ENCODE measurements at regions not wholly inside any gene's neighbourhood (a gene's known extent, or its start where the extent isn't known, plus 50 kb on each side); places are given as distances from the start of the nearest gene placed in this dataset.

- H3K79me2 ChIP-seq (ENCODE audit: insufficient read depth, low read length) = no peaks in the 10 kb centered on the region
- H3K4me3 ChIP-seq (replicated peaks in 1 of 2; ENCODE audit: low read depth in 1 of 2, low read length in 2 of 2) = no peak overlapping the region
- no peaks in the 10 kb centered on the region for H3K36me3 ChIP-seq (ENCODE audit: control insufficient read depth in 1 of 2, insufficient read depth in 2 of 2, low read length in 2 of 2)
- no peak overlapping the region for H3K9ac ChIP-seq (ENCODE audit: low read length)
- H2AFZ ChIP-seq (ENCODE audit: low read depth, low read length, poor library complexity, severe bottlenecking) = no peak overlapping the region
- ChIA-PET POLR2A (no interaction called here), CTCF (no interaction called here), RAD21 (ENCODE audit: low non-redundant PET in 1 of 2, low total read pairs in 2 of 2, uncharacterized antibody in 2 of 2, unreplicated experiment in 2 of 2) (no interaction called here)
- intact Hi-C loops (cut with micrococcal nuclease) = no loop called here
- H3K9me3 ChIP-seq (ENCODE audit: control insufficient read depth in 1 of 2, insufficient read depth in 1 of 2, low read depth in 1 of 2, low read length in 2 of 2) = no peaks in the 10 kb centered on the region
- no peak overlapping the region for H3K27ac ChIP-seq (ENCODE audit: low read depth, low read length)
- no peak for DNase-seq (ENCODE audit: low read depth, low spot score)
- no peaks in the 10 kb centered on the region for H3K27me3 ChIP-seq (ENCODE audit: insufficient read depth, low read length)
- no peak for ATAC-seq
- no peaks in the 10 kb centered on the region for H3K9me2 ChIP-seq (ENCODE audit: insufficient read depth)
- no peaks in the 10 kb centered on the region for H4K20me1 ChIP-seq (ENCODE audit: insufficient read depth)
- no TSS peak for BruUV-seq (replicated peaks)
- TF ChIP-seq JUND (IDR thresholded peaks at IDR 0.05) (no peak), ATF3 (IDR thresholded peaks at IDR 0.05) (no peak), EZH2 (IDR thresholded peaks at IDR 0.05) (no peak), TCF7L2 (IDR thresholded peaks at IDR 0.05; ENCODE audit: borderline replicate concordance, extremely low read depth, insufficient read depth, insufficient read length) (no peak), POLR2AphosphoS5 (IDR thresholded peaks at IDR 0.05; ENCODE audit: low read depth, low read length) (no peak), ZNF274 (IDR thresholded peaks at IDR 0.05; ENCODE audit: low read depth, low read length) (no peak), REST (IDR thresholded peaks at IDR 0.05; ENCODE audit: low read depth) (no peak), CBX3 (IDR thresholded peaks at IDR 0.05; ENCODE audit: low read depth) (no peak), SRF (IDR thresholded peaks at IDR 0.05; ENCODE audit: low read depth) (no peak), YY1 (IDR thresholded peaks at IDR 0.05; ENCODE audit: extremely low read depth, insufficient replicate concordance, low read depth, low read length) (no peak), EZH2phosphoT487 (IDR thresholded peaks at IDR 0.05; ENCODE audit: borderline replicate concordance) (no peak)
- TF ChIP-seq, protein P1, sequence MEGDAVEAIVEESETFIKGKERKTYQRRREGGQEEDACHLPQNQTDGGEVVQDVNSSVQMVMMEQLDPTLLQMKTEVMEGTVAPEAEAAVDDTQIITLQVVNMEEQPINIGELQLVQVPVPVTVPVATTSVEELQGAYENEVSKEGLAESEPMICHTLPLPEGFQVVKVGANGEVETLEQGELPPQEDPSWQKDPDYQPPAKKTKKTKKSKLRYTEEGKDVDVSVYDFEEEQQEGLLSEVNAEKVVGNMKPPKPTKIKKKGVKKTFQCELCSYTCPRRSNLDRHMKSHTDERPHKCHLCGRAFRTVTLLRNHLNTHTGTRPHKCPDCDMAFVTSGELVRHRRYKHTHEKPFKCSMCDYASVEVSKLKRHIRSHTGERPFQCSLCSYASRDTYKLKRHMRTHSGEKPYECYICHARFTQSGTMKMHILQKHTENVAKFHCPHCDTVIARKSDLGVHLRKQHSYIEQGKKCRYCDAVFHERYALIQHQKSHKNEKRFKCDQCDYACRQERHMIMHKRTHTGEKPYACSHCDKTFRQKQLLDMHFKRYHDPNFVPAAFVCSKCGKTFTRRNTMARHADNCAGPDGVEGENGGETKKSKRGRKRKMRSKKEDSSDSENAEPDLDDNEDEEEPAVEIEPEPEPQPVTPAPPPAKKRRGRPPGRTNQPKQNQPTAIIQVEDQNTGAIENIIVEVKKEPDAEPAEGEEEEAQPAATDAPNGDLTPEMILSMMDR (IDR thresholded peaks at IDR 0.05 in 2 of 3, conservative IDR thresholded peaks at IDR 0.05 in 1 of 3; ENCODE audit: borderline replicate concordance in 1 of 3, insufficient read depth in 1 of 3, low read depth in 2 of 3, low read length in 2 of 3) = no peak
- TF ChIP-seq, protein P2, sequence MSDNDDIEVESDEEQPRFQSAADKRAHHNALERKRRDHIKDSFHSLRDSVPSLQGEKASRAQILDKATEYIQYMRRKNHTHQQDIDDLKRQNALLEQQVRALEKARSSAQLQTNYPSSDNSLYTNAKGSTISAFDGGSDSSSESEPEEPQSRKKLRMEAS (IDR thresholded peaks at IDR 0.05) = no peak
- no peaks in the 10 kb centered on the region for H3K4me1 ChIP-seq (ENCODE audit: control insufficient read depth in 1 of 2, insufficient read depth in 2 of 2, low read length in 2 of 2)
- no peak overlapping the region for H3K4me2 ChIP-seq (ENCODE audit: low read length)
Measured at GRCh38 chrX:30948051-30948450, 59.0 kb upstream of the TAB3 start.

All from HCT116 (cell line).